Jurkat, Clone E6-1 (cell line): ENCODE measurements at regions not wholly inside any gene's neighbourhood (a gene's known extent, or its start where the extent isn't known, plus 50 kb on each side); places are given as distances from the start of the nearest gene placed in this dataset.
"Not testable (repeated sequence)": the region's sequence is repeated elsewhere in the genome, so short reads cannot be mapped to it uniquely, and the experiment has no call there.

ENCODE experiments used
- DNase-seq: peaks from one replicate; pipeline ENCODE4 v3.0.0-alpha.2; 2011; ENCODE audit warnings: low read depth, low spot score
- H3K4me3 ChIP-seq: 2 replicates; pipeline ENCODE4 v1.5.1; 2011; ENCODE audit warnings: mild to moderate bottlenecking, low read length, control low read depth, moderate library complexity

DNA sequence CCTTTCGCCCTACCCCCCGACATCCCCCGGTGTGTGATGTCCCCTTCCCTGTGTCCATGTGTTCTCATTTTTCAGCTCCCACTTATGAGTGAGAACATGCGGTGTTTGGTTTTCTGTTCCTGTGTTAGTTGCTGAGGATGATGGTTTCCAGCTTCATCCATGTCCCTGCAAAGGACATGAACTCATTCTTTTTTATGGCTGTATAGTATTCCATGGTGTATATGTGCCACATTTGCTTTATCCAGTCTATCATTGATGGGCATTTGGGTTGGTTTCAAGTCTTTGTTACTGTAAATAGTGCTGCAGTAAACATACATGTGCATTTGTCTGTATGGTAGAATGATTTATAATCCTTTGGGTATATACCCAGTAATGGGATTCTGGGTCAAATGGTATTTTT, 392.1 kb downstream of the UTRN start:
- H3K4me3 ChIP-seq, DNase-seq: not testable (repeated sequence)

DNA sequence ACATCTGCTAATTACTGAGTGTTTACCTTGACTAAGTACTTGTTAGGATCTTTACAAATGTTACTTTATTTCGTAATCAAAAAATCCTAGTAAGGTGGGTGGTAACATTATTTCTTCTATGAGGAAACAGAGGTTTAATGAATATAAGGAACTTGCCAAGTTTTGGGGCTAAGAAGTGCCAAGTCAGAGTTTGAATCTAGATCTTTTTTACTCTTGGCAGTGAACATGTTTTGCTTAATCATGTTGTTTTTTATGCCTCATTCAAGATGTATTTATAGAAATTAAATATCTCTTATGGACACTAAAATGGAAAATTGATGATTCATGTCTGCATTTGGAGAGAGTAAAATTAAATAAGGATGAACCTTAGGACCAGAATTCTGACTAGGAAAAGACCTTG, 393.7 kb downstream of the UTRN start:
- H3K4me3 ChIP-seq, result no peak overlapping the region
- no peak for DNase-seq

DNA sequence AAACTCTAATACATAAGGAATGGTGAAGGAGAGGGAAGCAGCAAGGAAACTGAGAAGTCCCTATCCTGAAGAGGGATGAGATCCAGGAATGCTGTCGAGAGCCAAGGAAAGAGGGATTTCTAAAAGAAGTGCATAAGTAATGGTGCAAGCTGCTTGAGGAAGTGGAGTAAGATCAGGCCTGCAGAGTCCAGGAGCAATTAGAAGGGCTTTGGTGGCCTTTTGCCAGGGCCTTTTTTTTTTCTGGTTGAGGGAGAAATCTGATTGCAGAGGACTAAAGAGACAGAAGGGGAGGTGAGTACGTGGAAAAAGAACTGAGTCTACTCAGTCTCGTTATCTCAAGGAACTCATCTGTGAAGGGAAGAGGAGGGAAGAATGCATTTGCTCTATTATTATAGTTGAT, 396.2 kb downstream of the UTRN start:
- DNase-seq, result no peak
- no peak overlapping the region for H3K4me3 ChIP-seq

DNA sequence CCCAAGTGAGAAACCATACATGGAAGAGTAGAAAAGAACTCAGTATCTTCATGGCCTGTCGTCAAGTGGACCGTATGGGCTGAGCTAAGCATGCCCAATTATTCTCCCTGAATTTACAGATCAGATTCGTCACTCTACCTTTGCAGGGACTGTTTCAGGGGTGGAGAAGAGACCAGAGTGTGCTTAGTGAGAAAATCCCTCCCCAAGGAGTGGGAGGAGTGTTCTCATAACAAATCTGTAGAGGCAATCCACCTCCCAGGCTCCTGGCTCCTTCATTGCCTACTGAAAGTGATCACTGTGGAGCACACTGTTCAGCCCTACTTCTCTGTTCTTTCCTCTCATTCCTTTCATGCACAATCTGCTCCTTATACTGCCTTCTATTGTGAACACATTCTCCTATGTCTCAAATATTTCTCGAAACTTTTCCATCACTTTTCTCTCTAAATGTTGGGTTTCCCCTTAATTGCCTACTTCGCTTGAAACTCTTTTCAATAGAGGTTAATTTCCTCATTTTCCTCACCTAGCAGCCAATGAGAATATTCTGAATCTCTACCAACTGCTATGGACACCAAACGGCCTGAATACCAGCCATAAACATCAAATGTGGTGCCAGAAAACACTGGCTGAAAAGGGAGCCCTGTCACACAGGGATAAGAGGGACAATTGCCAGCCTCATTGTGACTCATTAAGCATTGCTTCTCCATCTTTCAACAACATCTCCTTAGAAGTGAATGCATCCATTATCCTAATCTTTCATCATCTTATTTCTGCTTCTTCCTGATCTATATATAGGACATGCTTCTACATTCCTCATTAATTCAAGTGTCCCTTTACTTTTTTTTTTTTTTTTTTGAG, 398.3 kb downstream of the UTRN start:
- H3K4me3 ChIP-seq, result no peak overlapping the region
- DNase-seq, result no peak

DNA sequence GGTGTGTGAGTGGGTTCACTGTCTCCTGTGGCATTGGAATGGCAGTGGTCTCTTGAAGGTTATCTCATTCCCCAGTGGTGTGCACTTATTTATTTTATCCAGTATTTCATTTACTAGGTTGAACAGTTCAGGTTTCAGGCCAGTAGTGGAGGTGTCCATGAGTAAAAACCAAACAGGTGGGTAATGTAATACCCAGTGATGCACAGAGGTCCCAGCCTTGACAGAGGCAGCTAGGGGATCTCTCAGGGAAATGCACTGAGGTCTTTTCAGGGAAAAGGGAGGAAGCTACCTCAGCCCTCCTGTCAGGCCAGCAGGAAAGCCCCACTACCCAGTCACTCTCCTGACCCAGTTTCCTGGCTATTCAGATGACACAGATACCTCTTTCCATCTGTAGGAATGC, 403.6 kb downstream of the UTRN start:
- H3K4me3 ChIP-seq, result no peak overlapping the region
- no peak for DNase-seq

DNA sequence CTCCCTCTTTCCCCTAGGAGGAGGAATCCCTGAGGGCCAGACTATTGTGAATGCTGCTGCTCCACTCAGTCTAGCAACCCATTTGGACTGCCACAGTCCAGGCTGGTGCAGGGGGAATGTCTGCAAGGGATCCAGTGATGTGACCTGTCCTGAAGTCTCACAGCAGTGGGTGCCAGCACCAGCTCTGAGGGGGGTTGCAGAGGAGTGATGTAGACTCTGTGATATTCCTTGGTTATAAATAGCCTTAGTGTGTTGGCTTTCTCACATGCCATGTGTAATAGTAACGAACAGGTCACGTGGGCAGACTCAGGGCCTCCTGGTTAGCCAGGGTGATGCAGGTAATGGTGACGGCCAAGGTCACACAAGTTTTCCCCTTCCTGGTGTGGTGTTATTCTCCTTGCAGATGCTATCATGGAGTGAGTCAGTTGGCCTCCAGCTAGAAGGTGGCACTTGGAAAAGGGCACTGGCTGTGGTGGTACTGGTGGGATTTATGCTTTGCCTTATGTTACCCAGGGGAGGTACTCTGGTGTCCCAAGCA, 404.4 kb downstream of the UTRN start:
- no peak overlapping the region for H3K4me3 ChIP-seq
- no peak for DNase-seq

DNA sequence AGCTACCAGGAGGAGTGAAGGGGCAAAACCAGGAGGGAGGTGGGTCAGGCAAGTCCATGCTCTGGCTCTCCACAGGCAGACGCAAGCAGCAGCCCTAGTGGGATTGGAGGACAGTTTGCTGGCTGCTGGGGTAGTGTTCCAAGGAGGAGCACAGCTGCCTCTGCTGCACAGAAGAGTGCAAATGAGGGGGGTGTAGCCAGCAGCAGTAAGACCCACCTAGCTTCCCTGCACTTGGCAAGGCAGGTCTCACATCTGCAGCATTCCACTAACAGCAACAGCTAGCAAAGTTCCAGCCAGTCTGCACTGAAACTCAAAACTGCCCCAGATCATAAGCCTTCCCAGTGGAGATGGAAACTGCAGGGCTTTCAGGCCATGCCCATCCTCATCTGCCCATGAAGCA, 405.0 kb downstream of the UTRN start:
- H3K4me3 ChIP-seq, result no peak overlapping the region
- no peak for DNase-seq

DNA sequence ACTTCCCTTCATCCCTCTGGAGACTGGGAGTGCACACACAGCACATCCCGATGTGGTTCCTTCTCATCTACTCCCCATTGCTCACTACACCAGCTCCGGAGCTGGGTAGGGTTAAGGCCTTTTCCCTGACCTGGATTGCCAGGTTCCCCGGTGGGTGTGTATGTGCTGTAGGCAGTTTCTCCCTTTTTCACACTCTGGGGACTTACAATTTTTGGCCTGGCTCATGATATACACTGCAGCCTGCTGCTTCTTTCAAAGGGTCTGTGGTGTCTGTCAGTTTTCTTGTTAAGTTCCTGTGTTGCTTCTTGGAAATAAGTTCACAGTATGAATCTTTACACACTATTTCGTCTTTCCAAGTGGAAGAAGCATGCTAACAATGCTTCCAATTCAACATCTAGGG, 405.5 kb downstream of the UTRN start:
- no peak for DNase-seq
- H3K4me3 ChIP-seq, result no peak overlapping the region

DNA sequence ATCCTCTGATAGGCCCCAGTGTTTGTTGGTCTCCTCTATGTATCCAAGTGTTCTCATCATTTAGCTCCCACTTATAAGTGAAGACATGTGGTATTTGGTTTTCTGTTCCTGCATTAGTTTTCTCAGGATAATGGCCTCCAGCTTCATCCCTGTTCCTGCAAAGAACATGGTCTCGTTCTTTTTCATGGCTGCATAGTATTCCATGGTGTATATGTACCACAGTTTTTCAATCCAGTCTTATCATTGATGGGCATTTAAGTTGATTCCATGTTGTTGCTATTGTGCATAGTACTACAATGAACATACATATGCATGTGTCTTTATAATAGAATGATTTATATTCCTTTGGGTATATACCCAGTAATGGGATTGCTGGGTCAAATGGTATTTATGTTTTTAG, 406.9 kb downstream of the UTRN start:
- DNase-seq, H3K4me3 ChIP-seq: not testable (repeated sequence)

DNA sequence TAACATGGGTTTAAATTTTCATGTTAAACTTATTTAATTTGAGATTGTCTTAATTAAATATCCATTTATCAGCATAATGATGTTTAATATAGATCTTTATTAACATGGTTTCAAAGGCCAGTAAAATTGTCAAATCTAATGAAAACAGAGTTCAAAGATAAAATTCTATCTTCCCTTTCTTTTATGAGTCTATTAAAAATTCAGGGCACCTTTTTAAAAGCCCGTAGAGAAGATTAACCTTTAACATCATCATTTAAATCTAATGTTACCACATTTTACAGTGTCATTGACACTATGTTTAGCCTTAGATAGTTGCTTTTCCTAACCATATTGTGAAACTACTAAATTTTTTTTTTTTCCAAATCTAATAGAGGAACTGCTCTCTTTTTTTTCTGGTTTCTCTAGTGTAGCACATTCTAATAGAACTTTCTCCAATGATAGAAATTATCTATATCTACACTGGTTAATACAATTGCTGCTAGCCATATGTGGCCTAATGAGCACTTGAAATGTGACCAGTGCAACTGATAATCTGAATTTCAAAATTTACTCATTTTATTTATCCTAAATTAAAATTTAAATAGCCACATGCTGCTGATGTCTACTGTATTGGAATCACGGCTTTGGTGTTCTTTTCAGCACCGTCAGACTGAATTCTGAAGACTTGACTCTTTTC, 410.9 kb downstream of the UTRN start:
- no peak overlapping the region for H3K4me3 ChIP-seq
- no peak for DNase-seq

DNA sequence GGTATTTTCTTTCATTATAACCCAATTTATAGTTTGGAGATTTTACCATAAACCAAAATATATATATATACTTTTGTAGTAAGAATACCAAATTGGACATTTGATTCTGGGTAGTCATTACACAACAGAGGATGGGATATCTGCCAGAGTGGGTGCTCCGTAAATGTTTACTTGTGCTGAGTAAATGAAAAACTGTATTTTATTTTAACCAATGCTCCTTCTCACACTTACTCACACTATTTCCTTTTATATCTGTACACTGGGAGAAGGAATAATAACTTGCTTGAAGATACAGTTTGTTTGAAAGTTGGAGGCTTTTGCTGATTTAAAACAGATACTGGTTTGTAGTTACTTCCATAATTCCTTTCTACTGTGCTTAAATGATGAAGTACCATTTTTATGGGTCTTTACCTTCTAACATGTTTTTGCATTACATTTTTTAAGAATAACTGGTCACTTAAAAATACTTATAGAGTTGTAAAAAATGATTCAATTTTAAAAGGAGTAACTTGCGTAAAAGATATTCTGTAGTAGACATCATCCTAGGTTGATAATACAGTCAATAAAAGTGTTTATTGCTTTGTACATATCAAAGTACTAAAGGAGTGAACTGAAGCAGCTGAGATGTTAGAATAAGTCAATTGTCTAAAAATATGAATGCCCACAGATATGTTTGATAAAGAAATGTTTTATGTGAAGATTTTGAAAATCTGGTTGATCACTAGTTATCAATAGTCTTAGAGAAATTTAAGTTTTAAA, 411.7 kb downstream of the UTRN start:
- no peak for DNase-seq
- no peak overlapping the region for H3K4me3 ChIP-seq

DNA sequence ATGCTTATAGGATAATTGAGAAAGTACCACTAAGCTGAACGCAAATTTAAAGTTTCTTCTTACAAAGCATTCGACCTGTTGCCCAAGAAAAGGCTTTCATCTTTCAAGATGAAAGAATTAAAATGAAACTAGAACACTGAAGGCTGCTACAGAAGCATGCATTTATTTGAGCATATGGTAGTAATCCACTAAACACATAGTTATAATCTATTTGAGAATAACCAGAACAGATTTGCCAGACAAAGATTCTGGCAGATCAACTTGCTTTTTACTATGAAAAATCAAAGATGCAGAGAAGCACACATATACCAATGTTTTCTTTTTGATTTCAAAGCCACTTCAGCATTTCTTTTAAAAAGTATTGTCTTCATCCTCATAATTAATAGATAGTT, 412.2 kb downstream of the UTRN start:
- no peak for DNase-seq
- no peak overlapping the region for H3K4me3 ChIP-seq

DNA sequence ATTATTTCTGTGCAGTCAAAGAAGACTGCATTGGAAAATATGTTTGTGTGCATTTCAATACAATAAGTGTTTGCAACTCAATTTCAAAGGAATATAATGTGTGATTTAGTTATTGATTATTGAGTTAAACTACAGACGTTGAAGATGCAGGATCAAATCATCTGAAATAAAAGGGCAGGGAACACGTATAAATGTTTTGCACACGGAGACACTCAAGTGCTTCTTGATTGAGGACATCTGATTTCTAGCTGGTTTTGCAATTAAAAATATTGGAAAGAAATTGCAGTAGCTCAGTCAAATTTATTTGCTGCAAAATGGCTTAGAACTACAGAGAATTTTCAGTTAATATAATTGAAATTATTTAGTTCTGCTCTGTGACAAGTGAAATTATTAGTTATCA, 412.7 kb downstream of the UTRN start:
- no peak overlapping the region for H3K4me3 ChIP-seq
- no peak for DNase-seq

DNA sequence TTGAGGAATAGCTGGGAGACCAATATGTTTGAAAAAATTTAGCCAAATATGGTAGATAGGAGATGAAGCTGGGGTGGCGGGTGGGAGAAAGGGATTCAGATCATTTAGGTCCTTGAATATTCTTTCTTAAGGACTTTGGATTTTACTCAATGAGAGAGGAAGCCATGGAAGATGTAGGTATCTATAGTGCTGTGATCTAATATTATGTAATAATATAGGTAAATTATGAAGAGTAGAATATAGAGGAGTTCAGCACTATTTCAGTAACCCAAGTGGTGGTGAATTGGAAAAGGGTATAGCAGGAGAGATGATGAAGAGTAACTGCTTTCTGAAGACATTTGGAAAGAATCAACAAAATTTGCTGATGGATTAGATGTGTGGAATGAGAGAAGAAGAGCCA, 417.6 kb downstream of the UTRN start:
- DNase-seq, result no peak
- no peak overlapping the region for H3K4me3 ChIP-seq

DNA sequence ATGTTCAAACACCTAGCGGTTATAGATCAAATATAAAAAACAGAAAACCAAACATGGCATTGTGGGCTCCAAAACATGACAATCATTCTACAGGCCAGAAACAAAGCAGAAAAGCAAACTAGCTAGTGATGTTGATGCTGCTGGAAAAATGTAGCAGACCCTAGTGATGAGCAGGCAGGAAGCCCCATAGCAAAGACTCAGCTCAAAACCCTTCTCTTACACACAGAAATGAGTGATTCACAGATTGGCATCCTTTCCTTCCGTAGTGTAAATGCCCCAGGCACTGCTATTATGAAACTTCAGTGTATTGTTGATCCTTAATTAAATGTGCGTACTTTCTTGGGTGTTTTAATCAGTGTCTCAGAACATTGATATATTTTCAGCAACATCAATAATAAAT, 425.1 kb downstream of the UTRN start:
- no peak overlapping the region for H3K4me3 ChIP-seq
- no peak for DNase-seq

DNA sequence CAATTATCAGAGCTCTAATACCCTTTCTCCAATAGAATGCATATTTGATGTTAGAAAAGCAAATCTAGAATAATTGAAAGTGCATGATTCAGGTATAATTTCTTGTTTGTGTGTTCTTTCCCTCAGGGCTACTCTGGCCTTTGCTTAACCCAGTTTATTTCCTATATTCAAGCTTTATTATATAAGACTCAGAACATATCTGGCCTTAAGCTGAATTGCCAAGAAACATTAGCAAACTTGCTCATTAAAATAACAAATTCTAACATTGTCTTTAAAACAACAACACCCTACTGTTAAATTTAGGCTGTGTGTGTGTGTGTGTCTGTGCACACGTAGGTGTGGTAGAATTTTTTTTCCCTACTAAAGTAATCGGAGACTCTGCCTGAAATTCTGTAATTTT, 426.5 kb downstream of the UTRN start:
- DNase-seq, result no peak
- H3K4me3 ChIP-seq, result no peak overlapping the region

DNA sequence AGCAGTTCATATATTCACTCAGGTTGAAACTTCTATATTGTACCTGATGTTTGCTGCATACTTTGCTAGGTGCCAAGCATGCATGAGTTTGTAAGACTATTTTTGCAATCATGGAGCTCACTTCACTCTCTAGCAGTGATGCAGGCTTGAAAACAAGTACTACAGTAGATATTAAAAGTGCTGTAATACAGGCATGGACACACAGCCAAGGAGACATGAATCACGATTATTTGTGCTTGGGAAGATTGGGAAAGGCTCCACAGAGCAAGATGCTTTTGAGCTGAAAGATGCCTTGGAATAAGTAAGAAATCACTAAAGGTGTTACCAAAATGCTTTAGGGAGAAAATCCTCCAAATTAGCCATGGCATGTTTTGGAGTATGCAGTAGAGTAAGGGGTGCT, 427.4 kb downstream of the UTRN start:
- DNase-seq, result no peak

DNA sequence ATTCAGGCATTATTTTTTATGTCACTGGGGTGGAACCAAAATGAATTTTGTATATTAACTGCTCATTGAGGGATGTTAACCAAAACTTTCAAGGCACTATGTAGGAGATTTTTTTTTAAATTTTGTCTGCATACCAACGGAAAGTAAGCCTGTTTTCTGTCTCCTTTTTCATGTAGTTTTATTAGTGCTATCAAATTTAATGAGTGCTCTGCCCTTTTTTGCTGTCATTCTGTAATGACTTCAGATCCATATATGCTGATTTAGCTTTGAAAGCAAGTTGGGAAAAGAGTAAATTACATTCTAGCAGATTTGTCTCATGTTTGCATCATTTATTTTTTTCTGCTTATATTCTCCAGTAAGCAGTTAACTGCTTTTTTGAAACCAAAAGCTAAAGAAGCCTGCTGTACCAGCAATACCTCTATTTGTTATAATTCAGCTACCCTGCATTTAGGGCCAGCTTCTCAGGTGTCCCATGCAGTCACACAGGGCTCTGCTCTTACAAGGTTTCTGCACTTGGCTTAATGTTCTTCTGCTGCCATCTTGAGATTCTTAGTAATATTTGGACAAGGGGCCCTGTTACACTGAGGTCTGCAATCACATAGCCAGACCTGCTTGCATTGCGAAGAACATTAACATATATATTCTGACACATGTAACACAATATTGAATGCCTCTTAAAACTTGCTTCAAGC, 429.0 kb downstream of the UTRN start:
- H3K4me3 ChIP-seq, result no peak overlapping the region
- DNase-seq, result no peak

More for the DNA sequence above, 427.4 kb downstream of the UTRN start:
- H3K4me3 ChIP-seq, result no peak overlapping the region

DNA sequence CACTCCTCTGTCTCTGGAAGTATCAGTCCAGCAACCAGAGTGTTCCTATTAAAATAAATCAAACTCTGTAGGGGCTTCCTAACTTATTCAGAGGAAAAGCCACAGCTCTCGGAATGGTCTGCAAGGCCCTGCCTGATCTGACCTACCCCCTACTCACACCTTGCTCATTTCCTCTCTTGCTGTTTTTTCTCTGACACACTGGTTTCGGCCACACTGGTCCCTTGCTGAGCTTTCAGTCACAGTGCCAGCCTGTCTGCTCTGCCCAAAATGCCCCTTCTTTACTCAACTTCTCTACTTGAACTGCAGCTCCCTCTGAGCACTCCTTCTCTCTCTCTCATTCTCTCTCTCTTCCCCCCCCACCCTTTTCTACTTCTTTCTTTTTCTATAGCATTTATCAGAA, 430.2 kb downstream of the UTRN start:
- no peak overlapping the region for H3K4me3 ChIP-seq
- DNase-seq, result no peak
